NT2/D1 (cell line): ENCODE measurements at regions not wholly inside any gene's neighbourhood (a gene's known extent, or its start where the extent isn't known, plus 50 kb on each side); places are given as distances from the start of the nearest gene placed in this dataset.

ENCODE experiments used
- YY1 ChIP-seq: IDR thresholded peaks from 2 replicates; pipeline ENCODE4 v1.6.1; 2011; ENCODE audit not compliant: insufficient read length, insufficient read depth
- ZNF274 ChIP-seq: IDR thresholded peaks from 2 replicates; pipeline ENCODE4 v1.6.1; 2011; ENCODE audit warnings: mild to moderate bottlenecking, low read depth, low read length

- no peak for TF ChIP-seq YY1
- no peak for TF ChIP-seq ZNF274
Observed at GRCh38 chrX:128309311-128309710, 257.1 kb upstream of the ACTRT1 start.
